Lower lobe of right lung (tissue), 2 donors: ENCODE measurements at regions not wholly inside any gene's neighbourhood (a gene's known extent, or its start where the extent isn't known, plus 50 kb on each side); places are given as distances from the start of the nearest gene placed in this dataset.

Experiments used
- ATAC-seq, 2 donors: fragments of 200-7000 bp; cut with Tn5 transposase; one replicate each; pipeline ENCODE4 v1.9.1; 2020 to 2022; ENCODE audit warnings: mild to moderate bottlenecking in 2 of 2, moderate library complexity in 2 of 2
- DNase-seq: peaks from one replicate; pipeline ENCODE4 v3.0.0-alpha.2; 2020
- H3K27ac ChIP-seq: fragments of 200-600 bp; one replicate; pipeline ENCODE4 v1.8.0; 2022
- H3K27me3 ChIP-seq: fragments of 200-600 bp; one replicate; pipeline ENCODE4 v1.8.0; 2022; ENCODE audit warnings: low read depth
- H3K36me3 ChIP-seq: fragments of 200-600 bp; one replicate; pipeline ENCODE4 v1.8.0; 2022; ENCODE audit warnings: mild to moderate bottlenecking
- H3K4me1 ChIP-seq: fragments of 200-600 bp; one replicate; pipeline ENCODE4 v1.8.0; 2022
- H3K4me3 ChIP-seq: fragments of 200-600 bp; one replicate; pipeline ENCODE4 v1.8.0; 2022; ENCODE audit warnings: mild to moderate bottlenecking
- H3K9me3 ChIP-seq: fragments of 200-600 bp; one replicate; pipeline ENCODE4 v1.8.0; 2022
- CTCF ChIP-seq: fragments of 200-600 bp; IDR thresholded peaks from one replicate; pipeline ENCODE4 v1.8.0; 2022; ENCODE audit warnings: antibody characterized with exemption, mild to moderate bottlenecking
- intact Hi-C: fragments of 100-400 bp; cut with DNase I; formaldehyde crosslinking; loops from one replicate; pipeline ENCODE4 v1.11.0; 2022
- donor health status: DM: no; HTN: yes; CAD: no; lungs with severe emphysema.

- no peak for DNase-seq
- ATAC-seq = peak in 1 of 2 donors; percentile 12
Measured at GRCh38 chr2:234579231-234579962, 82.5 kb upstream of the ARL4C start.

GRCh38 chr2:234578389-234578788 lies 81.5 kb upstream of the ARL4C start:
- H3K27me3 ChIP-seq = peaks cover 3% of the 10 kb centered on the region
- no peaks in the 10 kb centered on the region for H3K36me3 ChIP-seq
- no peak for DNase-seq
- no peaks in the 10 kb centered on the region for H3K4me1 ChIP-seq
- H3K9me3 ChIP-seq = no peaks in the 10 kb centered on the region
- no peak for ATAC-seq
- intact Hi-C loops = no loop called here
- no peak overlapping the region for H3K27ac ChIP-seq
- no peak for TF ChIP-seq CTCF
- H3K4me3 ChIP-seq = no peak overlapping the region

More at GRCh38 chr2:234579231-234579962, 82.5 kb upstream of the ARL4C start:
- peaks cover 3% of the 10 kb centered on the region for H3K27me3 ChIP-seq
- H3K4me1 ChIP-seq = no peaks in the 10 kb centered on the region
- H3K4me3 ChIP-seq = no peak overlapping the region
- TF ChIP-seq CTCF = no peak
- H3K9me3 ChIP-seq = no peaks in the 10 kb centered on the region
- H3K36me3 ChIP-seq = no peaks in the 10 kb centered on the region
- no peak overlapping the region for H3K27ac ChIP-seq
- intact Hi-C loops = no loop called here

- no peak for DNase-seq
- no peak for ATAC-seq
- intact Hi-C loops = no loop called here
Measured at GRCh38 chr2:234577191-234577590, 80.3 kb upstream of the ARL4C start.

GRCh38 chr2:234571620-234572407 lies 74.9 kb upstream of the ARL4C start:
- intact Hi-C loops = no loop called here
- ATAC-seq (peak in 1 of 2 donors; percentile 51), DNase-seq (no peak)
- Histone ChIP-seq H3K27me3 (no peaks in the 10 kb centered on the region), H3K9me3 (no peaks in the 10 kb centered on the region), H3K4me3 (no peak overlapping the region), H3K27ac (no peak overlapping the region), H3K36me3 (no peaks in the 10 kb centered on the region), H3K4me1 (no peaks in the 10 kb centered on the region)
- TF ChIP-seq CTCF = no peak

More at GRCh38 chr2:234577191-234577590, 80.3 kb upstream of the ARL4C start:
- Histone ChIP-seq H3K36me3 (no peaks in the 10 kb centered on the region), H3K4me3 (no peak overlapping the region), H3K27me3 (peaks cover 3% of the 10 kb centered on the region), H3K4me1 (no peaks in the 10 kb centered on the region), H3K27ac (no peak overlapping the region), H3K9me3 (no peaks in the 10 kb centered on the region)
- TF ChIP-seq CTCF = no peak

- no peaks in the 10 kb centered on the region for H3K36me3 ChIP-seq
- TF ChIP-seq CTCF = no peak
- intact Hi-C loops = no loop called here
- DNase-seq (no peak), ATAC-seq (no peak)
- H3K4me1 ChIP-seq = no peaks in the 10 kb centered on the region
- H3K4me3 ChIP-seq = no peak overlapping the region
- no peak overlapping the region for H3K27ac ChIP-seq
- no peaks in the 10 kb centered on the region for H3K9me3 ChIP-seq
- H3K27me3 ChIP-seq = no peaks in the 10 kb centered on the region
Measured at GRCh38 chr2:234570476-234570875, 73.6 kb upstream of the ARL4C start.
